Panc1 (cell line): ENCODE measurements at regions not wholly inside any gene's neighbourhood (a gene's known extent, or its start where the extent isn't known, plus 50 kb on each side); places are given as distances from the start of the nearest gene placed in this dataset.

Experiments used
- ATAC-seq: fragments of 200-7000 bp; cut with Tn5 transposase; 2 replicates; pipeline ENCODE4 v1.9.1; 2020; ENCODE audit warnings: mild to moderate bottlenecking, moderate library complexity
- BruUV-seq: library from RNA; stranded (reverse); fragments of 400-500 nt; replicated peaks from 2 replicates; lab custom pipeline; 2021; lab: Mats Ljungman, UMichigan
- CTCF ChIA-PET: fragments of 300-600 bp; sonication (Branson Sonifier 250); formaldehyde crosslinking; loops from one replicate; lab custom pipeline; 2022; ENCODE audit warnings: antibody characterized with exemption; lab: Charles Lee
- POLR2A ChIA-PET: fragments of 300-600 bp; sonication (Branson Sonifier 250); formaldehyde crosslinking; loops from one replicate; lab custom pipeline; 2022; ENCODE audit warnings: antibody characterized with exemption; lab: Charles Lee
- DNase-seq: peaks from one replicate; pipeline ENCODE4 v3.0.0-alpha.2; 2010; ENCODE audit warnings: low read depth, low spot score
- H3K27ac ChIP-seq: 2 replicates; pipeline ENCODE4 v1.5.1; 2011; ENCODE audit warnings: mild to moderate bottlenecking, low read length, inconsistent platforms
- H3K27me3 ChIP-seq: fragments of 200-500 bp; sonication (Bioruptor generic); 2 replicates; pipeline ENCODE4 v1.6.0; 2014; ENCODE audit warnings: low read length, inconsistent platforms; ENCODE audit not compliant: control insufficient read depth, insufficient read depth
- H3K36me3 ChIP-seq: fragments of 200-500 bp; sonication (Bioruptor generic); 2 replicates; pipeline ENCODE4 v1.5.1; 2014; ENCODE audit warnings: inconsistent platforms, mild to moderate bottlenecking, low read length, moderate library complexity; ENCODE audit not compliant: control insufficient read depth, insufficient read depth
- H3K4me1 ChIP-seq: 2 replicates; pipeline ENCODE4 v1.5.1; 2011; ENCODE audit warnings: inconsistent platforms, mild to moderate bottlenecking, low read length, moderate library complexity; ENCODE audit not compliant: control insufficient read depth, insufficient read depth
- H3K4me3 ChIP-seq, 2 experiments: 2 replicates each; pipeline ENCODE4 v1.5.1; 2011 to 2012; ENCODE audit warnings: low read depth in 2 of 2, low read length in 2 of 2, mild to moderate bottlenecking in 2 of 2, inconsistent platforms in 1 of 2, moderate library complexity in 1 of 2
- H3K9me3 ChIP-seq: fragments of 200-500 bp; sonication (Bioruptor generic); 2 replicates; pipeline ENCODE4 v1.5.1; 2014; ENCODE audit warnings: low read depth, mild to moderate bottlenecking, inconsistent platforms, low read length, moderate library complexity; ENCODE audit not compliant: control insufficient read depth, insufficient read depth
- POLR2AphosphoS5 ChIP-seq: IDR thresholded peaks from 2 replicates; pipeline ENCODE4 v1.6.1; 2012; ENCODE audit warnings: mild to moderate bottlenecking, low read depth, low read length, moderate library complexity
- REST ChIP-seq, 2 experiments: IDR thresholded peaks; 2 replicates each; pipeline ENCODE4 v1.6.1; 2011 to 2012; ENCODE audit warnings: low read depth in 2 of 2, control low read depth in 1 of 2, low read length in 1 of 2, mild to moderate bottlenecking in 1 of 2, moderate library complexity in 1 of 2; ENCODE audit not compliant: insufficient read depth in 1 of 2
- SIN3A ChIP-seq: IDR thresholded peaks from 2 replicates; pipeline ENCODE4 v1.6.1; 2012; ENCODE audit warnings: low read depth, mild to moderate bottlenecking, low read length, moderate library complexity, borderline replicate concordance; ENCODE audit not compliant: insufficient read depth
- TCF7L2 ChIP-seq: IDR thresholded peaks from 2 replicates; pipeline ENCODE4 v1.6.1; 2011; ENCODE audit warnings: mild to moderate bottlenecking, low read depth, low read length, inconsistent platforms
- in situ Hi-C: cut with HindIII; loops from 2 replicates; pipeline ENCODE4 v1.10.0; 2016; ENCODE audit warnings: low sequenced_read_pairs, low pct_unique_long_range_greater_than_20kb
- intact Hi-C: fragments of 100-400 bp; cut with micrococcal nuclease; formaldehyde crosslinking; loops from one replicate; pipeline ENCODE4 v1.10.0; 2022; ENCODE audit not compliant: unreplicated experiment
- TF ChIP-seq, protein P1 (sequence below): fragments of 450-650 bp; IDR thresholded peaks from 2 replicates; pipeline ENCODE4 v1.5.1; 2017; ENCODE audit warnings: mild to moderate bottlenecking

- in situ Hi-C loops = no loop called here
- ChIA-PET POLR2A (no interaction called here), CTCF (no interaction called here)
- intact Hi-C loops = no loop called here
- no peak overlapping the region for H3K4me3 ChIP-seq
- no peaks in the 10 kb centered on the region for H3K9me3 ChIP-seq
- peaks cover 42% of the 10 kb centered on the region for H3K4me1 ChIP-seq
- no peaks in the 10 kb centered on the region for H3K36me3 ChIP-seq
- H3K27ac ChIP-seq = peak overlapping the region; percentile 67
- no peak for DNase-seq
- ATAC-seq = no peak
- no peaks in the 10 kb centered on the region for H3K27me3 ChIP-seq
- TF ChIP-seq REST (IDR thresholded peaks at IDR 0.05; ENCODE audit: insufficient read depth in 1 of 2, low read depth in 2 of 2, low read length in 1 of 2) = no peak
- no peak for TF ChIP-seq POLR2AphosphoS5
- TF ChIP-seq, protein P1, sequence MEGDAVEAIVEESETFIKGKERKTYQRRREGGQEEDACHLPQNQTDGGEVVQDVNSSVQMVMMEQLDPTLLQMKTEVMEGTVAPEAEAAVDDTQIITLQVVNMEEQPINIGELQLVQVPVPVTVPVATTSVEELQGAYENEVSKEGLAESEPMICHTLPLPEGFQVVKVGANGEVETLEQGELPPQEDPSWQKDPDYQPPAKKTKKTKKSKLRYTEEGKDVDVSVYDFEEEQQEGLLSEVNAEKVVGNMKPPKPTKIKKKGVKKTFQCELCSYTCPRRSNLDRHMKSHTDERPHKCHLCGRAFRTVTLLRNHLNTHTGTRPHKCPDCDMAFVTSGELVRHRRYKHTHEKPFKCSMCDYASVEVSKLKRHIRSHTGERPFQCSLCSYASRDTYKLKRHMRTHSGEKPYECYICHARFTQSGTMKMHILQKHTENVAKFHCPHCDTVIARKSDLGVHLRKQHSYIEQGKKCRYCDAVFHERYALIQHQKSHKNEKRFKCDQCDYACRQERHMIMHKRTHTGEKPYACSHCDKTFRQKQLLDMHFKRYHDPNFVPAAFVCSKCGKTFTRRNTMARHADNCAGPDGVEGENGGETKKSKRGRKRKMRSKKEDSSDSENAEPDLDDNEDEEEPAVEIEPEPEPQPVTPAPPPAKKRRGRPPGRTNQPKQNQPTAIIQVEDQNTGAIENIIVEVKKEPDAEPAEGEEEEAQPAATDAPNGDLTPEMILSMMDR = no peak
- TF ChIP-seq TCF7L2 = no peak
- no peak for TF ChIP-seq SIN3A
- BruUV-seq = no TSS peak
These were observed 56.9 kb upstream of the ATP5PO start for GRCh38 chr21:33972539-33972938.

DNA sequence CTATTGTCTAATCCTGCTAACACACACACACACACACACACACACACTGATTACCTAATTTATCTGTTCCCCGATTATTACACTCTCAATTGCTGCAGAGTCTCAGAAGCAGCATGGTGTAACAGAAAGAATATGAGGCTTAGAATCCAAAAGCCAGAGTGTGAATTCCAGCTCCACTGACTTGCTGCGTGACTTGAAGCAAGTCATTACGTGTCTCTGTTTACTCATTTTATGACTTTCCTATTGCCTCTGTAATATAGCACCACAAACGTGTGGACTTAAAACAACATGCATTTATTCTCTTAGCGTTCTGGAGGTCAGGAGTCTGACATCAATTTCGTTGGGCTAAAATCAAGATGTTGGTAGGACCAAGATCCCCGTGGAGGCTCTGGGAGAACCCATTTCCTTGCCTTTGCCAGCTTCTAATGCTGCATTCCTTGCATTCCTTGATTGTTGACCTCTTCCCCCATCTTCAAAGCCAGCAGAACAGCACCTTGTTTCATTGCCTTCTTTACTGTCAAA lies 55.9 kb upstream of the ATP5PO start:
- in situ Hi-C loops (no loop called here), intact Hi-C loops (no loop called here)
- ChIA-PET POLR2A (no interaction called here), CTCF (no interaction called here)
- H3K9me3 ChIP-seq = no peaks in the 10 kb centered on the region
- H3K27me3 ChIP-seq = no peaks in the 10 kb centered on the region
- peak overlapping the region; percentile 67 for H3K27ac ChIP-seq
- H3K4me1 ChIP-seq = peaks cover 38% of the 10 kb centered on the region
- TF ChIP-seq SIN3A (no peak), POLR2AphosphoS5 (no peak), REST (IDR thresholded peaks at IDR 0.05; ENCODE audit: insufficient read depth in 1 of 2, low read depth in 2 of 2, low read length in 1 of 2) (no peak), TCF7L2 (peak; percentile 95)
- TF ChIP-seq, protein P1 = no peak
- BruUV-seq = no TSS peak
- H3K4me3 ChIP-seq = peak overlapping the region in 1 of 2 experiments; percentile 36; a peak in 2 of 4 replicates
- ATAC-seq (peak; percentile 74), DNase-seq (peak; percentile 73)
- no peaks in the 10 kb centered on the region for H3K36me3 ChIP-seq
